ENCODE measurements at regions not wholly inside any gene's neighbourhood (a gene's known extent, or its start where the extent isn't known, plus 50 kb on each side); places are given as distances from the start of the nearest gene placed in this dataset.
A peak's percentile ranks its signal among the peaks of the same experiment; 100 is the strongest.

DNA sequence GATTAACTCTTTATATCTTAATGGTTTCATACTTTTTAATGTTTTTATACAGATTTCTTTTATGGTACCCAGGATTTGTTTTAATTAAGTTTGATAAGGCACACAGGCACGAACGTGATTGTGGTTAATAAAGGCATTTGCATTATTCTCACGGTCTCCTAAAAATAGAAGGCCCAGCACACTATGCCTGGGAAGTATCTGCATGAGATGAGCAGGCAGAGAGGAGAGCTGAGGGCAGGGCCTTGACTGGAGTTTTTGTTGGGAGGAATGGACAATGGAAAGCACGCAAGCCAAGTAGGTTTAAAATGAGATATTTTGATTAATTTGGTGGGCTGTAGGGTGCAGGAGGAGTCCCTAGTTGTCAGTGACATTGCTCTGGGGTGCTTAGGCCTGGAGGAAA lies 1714.3 kb upstream of the PCDH7 start:
- H3K9me3 ChIP-seq (ENCODE audit: control insufficient read depth, low read length), result no peaks in the 10 kb centered on the region
- ATAC-seq (no peak), DNase-seq (no peak)
- no peak overlapping the region for H3K4me3 ChIP-seq (ENCODE audit: low read length)
- H3K27me3 ChIP-seq (ENCODE audit: control insufficient read depth, insufficient read depth), result no peaks in the 10 kb centered on the region
- 63% methylated on average over 4 of the region's 4 CpGs for WGBS
- intact Hi-C loops (cut with DNase I), result no loop called here
- H3K4me1 ChIP-seq (ENCODE audit: control insufficient read depth, insufficient read depth, low read length), result no peaks in the 10 kb centered on the region
- H3K27ac ChIP-seq (ENCODE audit: low read length), result no peak overlapping the region

DNA sequence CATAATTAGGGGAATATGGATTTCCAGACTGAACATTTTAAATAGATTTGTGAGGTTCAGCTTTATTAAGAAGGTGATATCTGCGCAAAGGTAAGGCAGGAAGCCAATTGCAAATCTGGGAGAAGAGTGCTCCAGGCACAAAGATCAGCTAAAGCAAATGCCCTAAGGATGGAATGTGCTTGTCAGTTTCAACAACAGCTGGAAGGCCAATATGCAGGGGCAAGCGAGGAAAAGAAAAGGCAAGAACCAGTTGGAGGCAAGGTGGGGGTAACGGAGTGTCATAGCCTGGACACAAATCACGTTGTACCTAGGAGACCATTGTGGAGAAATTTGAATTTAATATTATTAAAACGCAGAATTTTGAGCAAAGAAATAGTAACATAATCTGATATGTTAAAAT lies 1710.3 kb upstream of the PCDH7 start:
- ATAC-seq, result no peak

GRCh38 chr4:29013341-29013740 lies 1706.8 kb upstream of the PCDH7 start:
- WGBS, result 71% methylated on average over 2 of the region's 2 CpGs
- Histone ChIP-seq H3K27ac (ENCODE audit: low read length) (no peak overlapping the region), H3K9me3 (ENCODE audit: control insufficient read depth, low read length) (no peaks in the 10 kb centered on the region), H3K4me1 (ENCODE audit: control insufficient read depth, insufficient read depth, low read length) (no peaks in the 10 kb centered on the region), H3K4me3 (ENCODE audit: low read length) (no peak overlapping the region), H3K27me3 (ENCODE audit: control insufficient read depth, insufficient read depth) (no peaks in the 10 kb centered on the region)
- intact Hi-C loops (cut with DNase I), result no loop called here
- DNase-seq (no peak), ATAC-seq (no peak)

More for the DNA sequence above, 1710.3 kb upstream of the PCDH7 start:
- H3K4me1 ChIP-seq (ENCODE audit: control insufficient read depth, insufficient read depth, low read length), result no peaks in the 10 kb centered on the region
- H3K27me3 ChIP-seq (ENCODE audit: control insufficient read depth, insufficient read depth), result no peaks in the 10 kb centered on the region
- H3K9me3 ChIP-seq (ENCODE audit: control insufficient read depth, low read length), result no peaks in the 10 kb centered on the region
- no peak overlapping the region for H3K4me3 ChIP-seq (ENCODE audit: low read length)
- H3K27ac ChIP-seq (ENCODE audit: low read length), result no peak overlapping the region
- intact Hi-C loops (cut with DNase I), result no loop called here
- no peak for DNase-seq
- 70% methylated on average over 5 of the region's 5 CpGs for WGBS

- Histone ChIP-seq H3K27me3 (ENCODE audit: control insufficient read depth, insufficient read depth) (no peaks in the 10 kb centered on the region), H3K4me1 (ENCODE audit: control insufficient read depth, insufficient read depth, low read length) (no peaks in the 10 kb centered on the region), H3K27ac (ENCODE audit: low read length) (no peak overlapping the region), H3K9me3 (ENCODE audit: control insufficient read depth, low read length) (no peaks in the 10 kb centered on the region), H3K4me3 (ENCODE audit: low read length) (no peak overlapping the region)
- DNase-seq, result no peak
- 88% methylated on average over 4 of the region's 4 CpGs for WGBS
- no peak for ATAC-seq
- intact Hi-C loops (cut with DNase I), result no loop called here
Observed at GRCh38 chr4:29014555-29014954, 1705.6 kb upstream of the PCDH7 start.

- no peak for DNase-seq
- H3K4me3 ChIP-seq (ENCODE audit: low read length), result no peak overlapping the region
- intact Hi-C loops (cut with DNase I), result no loop called here
- WGBS, result 68% methylated on average over 1 of the region's 1 CpG
- no peaks in the 10 kb centered on the region for H3K9me3 ChIP-seq (ENCODE audit: control insufficient read depth, low read length)
- H3K27me3 ChIP-seq (ENCODE audit: control insufficient read depth, insufficient read depth), result no peaks in the 10 kb centered on the region
- no peaks in the 10 kb centered on the region for H3K4me1 ChIP-seq (ENCODE audit: control insufficient read depth, insufficient read depth, low read length)
- no peak for ATAC-seq
- no peak overlapping the region for H3K27ac ChIP-seq (ENCODE audit: low read length)
Observed at GRCh38 chr4:29033703-29034102, 1686.5 kb upstream of the PCDH7 start.

GRCh38 chr4:29037501-29037900 lies 1682.7 kb upstream of the PCDH7 start:
- Histone ChIP-seq H3K27me3 (ENCODE audit: control insufficient read depth, insufficient read depth) (no peaks in the 10 kb centered on the region), H3K4me1 (ENCODE audit: control insufficient read depth, insufficient read depth, low read length) (no peaks in the 10 kb centered on the region), H3K9me3 (ENCODE audit: control insufficient read depth, low read length) (no peaks in the 10 kb centered on the region), H3K4me3 (ENCODE audit: low read length) (no peak overlapping the region), H3K27ac (ENCODE audit: low read length) (no peak overlapping the region)
- ATAC-seq (no peak), DNase-seq (no peak)
- WGBS, result 88% methylated on average over 5 of the region's 5 CpGs
- intact Hi-C loops (cut with DNase I), result no loop called here

DNA sequence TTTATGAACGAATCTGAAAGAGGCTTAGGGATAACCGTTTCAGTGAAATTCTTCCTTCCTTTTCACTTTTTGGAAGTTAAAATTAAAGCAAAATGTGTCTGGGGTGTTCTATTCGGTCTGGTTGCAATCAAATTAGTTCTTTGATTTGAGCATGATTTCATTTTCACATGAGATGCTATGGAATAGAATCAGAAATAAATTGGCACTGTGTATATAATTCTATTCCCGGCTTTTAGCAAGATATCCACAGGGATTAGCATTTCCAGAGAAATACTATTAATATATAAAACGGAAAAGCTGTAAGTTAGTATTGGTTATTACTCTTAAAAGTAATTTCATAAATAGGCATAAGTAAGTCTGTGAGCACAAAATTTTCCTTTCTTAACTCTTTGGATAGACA lies 1676.8 kb upstream of the PCDH7 start:
- Histone ChIP-seq H3K27ac (ENCODE audit: low read length) (no peak overlapping the region), H3K4me3 (ENCODE audit: low read length) (no peak overlapping the region), H3K9me3 (ENCODE audit: control insufficient read depth, low read length) (no peaks in the 10 kb centered on the region), H3K4me1 (ENCODE audit: control insufficient read depth, insufficient read depth, low read length) (no peaks in the 10 kb centered on the region), H3K27me3 (ENCODE audit: control insufficient read depth, insufficient read depth) (no peaks in the 10 kb centered on the region)
- 64% methylated on average over 5 of the region's 5 CpGs for WGBS
- intact Hi-C loops (cut with DNase I), result no loop called here
- no peak for ATAC-seq
- no peak for DNase-seq

- 48% methylated on average over 2 of the region's 2 CpGs for WGBS
- Histone ChIP-seq H3K4me1 (ENCODE audit: control insufficient read depth, insufficient read depth, low read length) (no peaks in the 10 kb centered on the region), H3K9me3 (ENCODE audit: control insufficient read depth, low read length) (no peaks in the 10 kb centered on the region), H3K27ac (ENCODE audit: low read length) (no peak overlapping the region), H3K27me3 (ENCODE audit: control insufficient read depth, insufficient read depth) (no peaks in the 10 kb centered on the region), H3K4me3 (ENCODE audit: low read length) (no peak overlapping the region)
- no peak for ATAC-seq
- intact Hi-C loops (cut with DNase I), result no loop called here
- no peak for DNase-seq
Observed at GRCh38 chr4:29046186-29046585, 1674.0 kb upstream of the PCDH7 start.

- ATAC-seq (no peak), DNase-seq (no peak)
- Histone ChIP-seq H3K27ac (ENCODE audit: low read length) (no peak overlapping the region), H3K4me3 (ENCODE audit: low read length) (no peak overlapping the region), H3K27me3 (ENCODE audit: control insufficient read depth, insufficient read depth) (no peaks in the 10 kb centered on the region), H3K9me3 (ENCODE audit: control insufficient read depth, low read length) (no peaks in the 10 kb centered on the region), H3K4me1 (ENCODE audit: control insufficient read depth, insufficient read depth, low read length) (no peaks in the 10 kb centered on the region)
- intact Hi-C loops (cut with DNase I), result no loop called here
- 57% methylated on average over 2 of the region's 2 CpGs for WGBS
Observed at GRCh38 chr4:29046781-29047180, 1673.4 kb upstream of the PCDH7 start.

DNA sequence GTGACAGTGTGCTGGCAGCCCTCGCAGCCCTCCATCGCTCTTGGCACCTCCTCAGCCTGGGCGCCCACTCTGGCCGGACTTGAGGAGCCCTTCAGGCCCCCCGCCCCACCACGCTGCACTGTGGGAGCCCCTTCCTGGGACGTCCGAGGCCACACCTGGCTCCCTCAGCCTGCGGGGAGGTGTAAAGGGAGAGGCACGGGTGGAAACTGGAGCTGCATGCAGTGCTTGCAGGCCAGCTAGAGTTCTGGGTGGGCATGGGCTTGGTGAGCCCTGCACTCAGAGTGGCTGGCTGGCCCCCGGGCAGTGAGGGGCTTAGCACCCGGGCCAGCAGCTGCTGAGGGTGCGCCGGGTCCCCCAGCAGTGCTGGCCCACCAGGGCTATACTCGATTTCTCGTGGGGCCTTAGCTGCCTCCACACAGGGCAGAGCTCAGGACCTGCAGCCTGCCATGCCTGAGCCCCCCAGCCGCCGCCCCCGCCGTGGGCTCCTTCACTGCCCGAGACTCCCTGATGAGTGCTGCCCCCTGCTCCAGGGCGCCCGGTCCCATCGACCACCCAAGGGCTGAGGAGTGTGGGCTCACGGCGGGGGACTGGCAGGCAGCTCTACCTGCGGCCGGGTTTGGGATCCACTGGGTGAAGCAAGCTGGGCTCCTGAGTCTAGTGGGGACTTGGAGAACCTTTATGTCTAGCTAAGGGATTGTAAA lies 1672.7 kb upstream of the PCDH7 start:
- peak in 2 of 3 donors; percentile 19 to 51 for DNase-seq
- H3K27ac ChIP-seq (ENCODE audit: low read length), result no peak overlapping the region
- H3K9me3 ChIP-seq (ENCODE audit: control insufficient read depth, low read length), result no peaks in the 10 kb centered on the region
- WGBS, result 94% methylated on average over 28 of the region's 28 CpGs
- no peak overlapping the region for H3K4me3 ChIP-seq (ENCODE audit: low read length)
- H3K4me1 ChIP-seq (ENCODE audit: control insufficient read depth, insufficient read depth, low read length), result no peaks in the 10 kb centered on the region
- H3K27me3 ChIP-seq (ENCODE audit: control insufficient read depth, insufficient read depth), result no peaks in the 10 kb centered on the region
- intact Hi-C loops (cut with DNase I), result no loop called here
- no peak for ATAC-seq

GRCh38 chr4:29051381-29051965 lies 1668.7 kb upstream of the PCDH7 start:
- Histone ChIP-seq H3K4me3 (ENCODE audit: low read length) (no peak overlapping the region), H3K4me1 (ENCODE audit: control insufficient read depth, insufficient read depth, low read length) (no peaks in the 10 kb centered on the region), H3K9me3 (ENCODE audit: control insufficient read depth, low read length) (no peaks in the 10 kb centered on the region), H3K27me3 (ENCODE audit: control insufficient read depth, insufficient read depth) (no peaks in the 10 kb centered on the region), H3K27ac (ENCODE audit: low read length) (no peak overlapping the region)
- ATAC-seq (no peak), DNase-seq (no peak)
- intact Hi-C loops (cut with DNase I), result no loop called here
- 73% methylated on average over 4 of the region's 4 CpGs for WGBS

- ATAC-seq, result no peak
- no peak for DNase-seq
- Histone ChIP-seq H3K27me3 (ENCODE audit: control insufficient read depth, insufficient read depth) (no peaks in the 10 kb centered on the region), H3K9me3 (ENCODE audit: control insufficient read depth, low read length) (no peaks in the 10 kb centered on the region), H3K27ac (ENCODE audit: low read length) (no peak overlapping the region), H3K4me3 (ENCODE audit: low read length) (no peak overlapping the region), H3K4me1 (ENCODE audit: control insufficient read depth, insufficient read depth, low read length) (no peaks in the 10 kb centered on the region)
- WGBS, result 85% methylated on average over 4 of the region's 4 CpGs
- intact Hi-C loops (cut with DNase I), result no loop called here
Observed at GRCh38 chr4:29052266-29052665, 1667.9 kb upstream of the PCDH7 start.
